Nucleus accumbens (tissue), 56 donors: ENCODE measurements at regions not wholly inside any gene's neighbourhood (a gene's known extent, or its start where the extent isn't known, plus 50 kb on each side); places are given as distances from the start of the nearest gene placed in this dataset.
"Not testable (repeated sequence)": the region's sequence is repeated elsewhere in the genome, so short reads cannot be mapped to it uniquely, and the experiment has no call there.

Experiments used
- DNase-seq, 56 donors: peaks; one replicate each; lab custom pipeline; 2025; lab: John Stamatoyannopoulos, UW

DNA sequence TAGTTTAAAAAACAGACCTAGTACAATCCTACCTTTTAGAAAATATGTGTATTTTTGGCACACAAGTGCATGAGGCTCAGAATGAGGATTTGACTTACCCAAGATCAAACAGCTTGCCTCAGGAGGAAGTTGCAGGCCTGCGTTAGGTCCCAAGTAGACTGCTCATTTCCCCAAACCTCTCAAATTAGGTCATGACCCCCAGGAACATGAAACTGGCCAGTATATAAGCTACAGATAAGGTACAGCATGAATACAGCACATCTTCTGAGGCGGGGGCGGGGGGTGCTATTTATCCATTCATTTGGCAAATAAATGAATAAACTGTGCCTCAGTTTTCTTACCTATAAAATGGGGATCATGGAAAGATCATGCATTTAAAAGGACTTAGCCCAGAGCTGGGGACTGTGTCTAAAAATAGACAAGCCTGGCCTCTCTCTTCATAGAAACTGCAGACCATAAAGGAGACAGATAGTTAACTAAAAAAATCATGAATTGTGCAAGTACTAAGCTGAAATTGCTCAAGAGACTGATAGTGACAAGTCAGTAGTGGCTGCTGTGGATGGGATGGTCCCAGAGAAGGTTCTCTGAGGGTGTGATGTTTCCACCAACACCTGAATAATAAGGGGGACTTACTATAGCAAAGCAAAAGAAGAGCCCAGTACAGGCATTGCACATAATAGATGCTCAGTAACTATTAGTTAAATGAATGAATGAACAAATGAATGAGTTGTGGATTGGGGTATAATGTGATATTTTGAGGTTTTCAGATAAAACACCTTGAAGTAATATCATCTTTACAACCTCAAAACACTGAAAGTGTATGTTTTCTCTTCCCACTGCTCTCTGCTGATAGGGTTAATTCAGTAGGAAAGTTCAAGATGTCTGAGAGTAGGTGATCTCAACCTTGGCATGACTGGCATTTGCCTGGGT lies 258.5 kb upstream of the PROK2 start:
- no peak for DNase-seq

DNA sequence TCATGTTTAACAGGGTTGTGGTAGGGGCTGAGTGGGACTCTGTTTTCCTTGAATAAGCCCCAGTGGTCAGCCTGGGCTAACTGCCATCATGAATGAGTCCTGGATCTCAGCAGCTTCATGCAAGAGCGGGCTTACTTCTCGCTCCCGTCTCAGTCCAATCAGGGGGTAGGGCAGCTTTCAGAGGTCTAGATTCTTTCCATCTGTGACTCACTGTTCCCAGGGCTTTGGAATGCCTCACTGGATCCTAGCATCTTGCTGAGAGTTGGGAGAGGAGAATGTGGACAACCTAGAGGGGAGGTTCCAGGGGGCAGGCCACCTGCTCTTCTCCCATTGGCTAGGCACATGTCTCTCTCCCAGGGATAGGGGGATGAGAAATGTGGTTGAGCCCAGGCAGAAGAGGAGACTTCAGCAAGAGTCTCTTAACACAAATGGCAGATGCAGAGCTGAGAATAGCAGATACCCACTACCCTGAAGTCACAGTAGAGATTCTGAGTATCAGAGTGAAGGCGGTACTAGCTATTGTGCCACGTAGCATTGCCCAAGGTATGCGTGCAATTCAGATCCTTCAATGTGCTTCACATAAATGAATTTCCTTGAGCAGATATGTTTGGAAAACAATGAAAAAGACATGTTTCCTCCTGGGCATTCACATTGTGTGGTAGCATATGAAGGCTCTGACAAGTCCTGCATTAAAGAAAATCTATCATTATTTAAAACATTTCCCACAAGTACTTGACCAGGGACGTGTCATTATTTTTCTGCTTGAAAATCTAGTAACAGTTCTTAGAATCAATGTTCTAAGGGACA lies 257.7 kb upstream of the PROK2 start:
- DNase-seq: no peak

DNA sequence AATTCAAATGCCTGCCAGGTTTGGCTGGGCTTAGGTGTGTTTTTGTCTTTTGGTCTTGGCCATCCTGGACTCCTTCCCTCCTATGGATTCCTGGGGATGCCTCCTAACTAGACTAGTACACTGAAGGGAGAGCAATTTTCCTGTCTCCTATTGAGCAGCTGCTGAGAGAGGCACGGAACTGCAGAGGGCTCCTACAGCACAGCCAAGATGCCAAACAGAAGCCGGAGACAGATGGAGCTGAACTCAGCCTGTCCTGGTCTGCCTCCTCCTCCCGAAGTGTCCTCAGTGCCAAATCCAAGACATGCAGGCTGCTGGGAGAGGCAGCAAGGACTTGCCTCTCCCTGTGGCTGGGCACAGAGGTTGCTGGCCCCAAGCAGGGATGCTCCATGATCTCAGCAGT lies 256.6 kb upstream of the PROK2 start:
- peak in 45 of 56 donors; percentile 3 to 72 (median 27) for DNase-seq

DNA sequence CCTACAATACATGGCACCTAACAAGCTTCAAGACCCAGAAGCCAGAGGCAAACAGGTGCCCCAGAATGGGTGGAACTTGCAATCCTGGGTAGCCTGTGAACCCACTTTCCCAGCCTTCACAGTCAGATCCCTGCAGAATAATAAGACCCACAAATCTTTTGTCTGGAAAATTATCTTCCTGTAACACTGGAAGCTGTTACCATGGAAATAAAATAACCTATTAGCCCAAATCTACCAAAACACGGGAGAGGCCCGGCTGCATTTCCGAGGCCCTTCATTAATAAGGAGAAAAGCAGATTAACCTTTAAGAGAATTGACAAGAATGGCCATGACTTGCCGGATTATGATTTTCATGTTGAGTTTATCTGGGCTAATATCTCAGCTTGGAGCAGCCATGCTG lies 256.1 kb upstream of the PROK2 start:
- peak in 1 of 56 donors; percentile 41 for DNase-seq

DNA sequence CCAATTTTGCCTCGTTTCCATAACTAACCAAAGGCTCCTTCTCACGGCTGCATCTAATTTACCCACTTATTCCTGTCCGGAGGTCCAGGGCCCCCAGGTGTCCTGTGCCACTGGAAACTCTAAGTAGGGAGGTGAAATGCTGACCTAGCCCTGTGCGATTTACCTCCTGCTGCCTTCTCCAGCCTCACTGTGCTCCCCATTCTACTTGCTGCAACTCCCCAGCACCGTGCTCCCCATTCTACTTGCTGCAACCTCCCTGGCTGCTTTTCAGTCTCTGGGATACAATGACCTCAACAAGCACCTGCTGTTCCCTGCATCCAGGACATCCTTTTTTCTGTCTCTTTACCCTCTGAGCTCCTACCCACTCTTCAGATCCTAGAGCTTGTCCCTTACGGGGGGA lies 254.7 kb upstream of the PROK2 start:
- DNase-seq: no peak

DNA sequence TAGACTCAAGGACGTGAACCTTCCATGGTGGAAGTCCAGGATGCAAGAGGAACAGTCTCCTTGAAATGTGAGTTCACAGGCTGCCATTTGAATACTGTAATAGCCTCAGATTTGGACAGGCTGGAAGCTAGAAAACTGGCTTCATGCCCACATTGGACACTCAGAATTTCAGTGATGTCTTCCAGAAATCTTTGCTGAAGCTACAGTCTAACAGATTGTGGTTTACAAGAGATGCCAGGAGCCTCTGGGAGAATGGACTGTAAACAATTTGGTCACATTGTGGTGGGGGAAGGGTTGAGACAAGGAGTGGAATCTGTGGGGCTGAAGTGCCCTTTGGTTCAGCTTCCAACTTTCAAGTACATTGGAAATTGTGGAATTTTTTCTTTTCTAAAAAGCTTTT lies 252.0 kb upstream of the PROK2 start:
- DNase-seq: no peak

DNA sequence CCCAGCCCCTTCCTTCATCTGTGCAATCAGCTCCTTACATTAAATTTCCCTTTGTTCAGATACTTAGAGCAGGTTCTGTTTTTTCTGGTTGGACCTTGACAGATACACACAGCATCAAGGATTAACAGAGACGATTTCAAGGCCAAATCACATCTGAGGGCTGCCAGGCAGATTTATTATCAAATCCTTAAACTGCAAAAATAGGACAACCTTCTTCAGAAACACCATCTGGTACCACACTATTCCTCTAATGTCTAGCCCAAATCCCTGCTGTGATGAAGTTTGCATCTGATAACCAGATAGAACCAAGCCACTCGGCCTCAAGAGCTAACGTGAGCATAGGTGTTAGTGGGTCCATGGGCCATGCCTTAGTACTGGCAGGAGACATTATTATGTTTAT lies 250.7 kb upstream of the PROK2 start:
- DNase-seq: no peak

DNA sequence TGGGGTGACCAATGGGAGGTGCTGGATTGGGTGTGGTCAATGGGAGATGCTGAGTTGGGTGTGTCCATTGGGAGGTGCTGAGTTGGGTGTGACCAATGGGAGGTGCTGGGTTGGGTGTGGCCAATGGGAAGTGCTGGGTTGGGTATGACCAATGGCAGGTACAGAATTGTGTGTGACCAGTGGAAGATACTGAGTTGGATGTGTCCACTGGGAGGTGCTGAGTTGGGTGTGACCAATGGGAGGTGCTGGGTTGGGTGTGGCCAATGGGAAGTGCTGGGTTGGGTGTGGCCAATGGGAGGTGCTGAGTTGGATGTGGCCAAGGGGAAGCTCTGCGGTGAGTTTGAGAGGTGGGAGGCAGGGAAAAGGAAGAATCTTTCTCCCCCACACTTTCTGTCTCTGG lies 250.0 kb upstream of the PROK2 start:
- DNase-seq: no peak

DNA sequence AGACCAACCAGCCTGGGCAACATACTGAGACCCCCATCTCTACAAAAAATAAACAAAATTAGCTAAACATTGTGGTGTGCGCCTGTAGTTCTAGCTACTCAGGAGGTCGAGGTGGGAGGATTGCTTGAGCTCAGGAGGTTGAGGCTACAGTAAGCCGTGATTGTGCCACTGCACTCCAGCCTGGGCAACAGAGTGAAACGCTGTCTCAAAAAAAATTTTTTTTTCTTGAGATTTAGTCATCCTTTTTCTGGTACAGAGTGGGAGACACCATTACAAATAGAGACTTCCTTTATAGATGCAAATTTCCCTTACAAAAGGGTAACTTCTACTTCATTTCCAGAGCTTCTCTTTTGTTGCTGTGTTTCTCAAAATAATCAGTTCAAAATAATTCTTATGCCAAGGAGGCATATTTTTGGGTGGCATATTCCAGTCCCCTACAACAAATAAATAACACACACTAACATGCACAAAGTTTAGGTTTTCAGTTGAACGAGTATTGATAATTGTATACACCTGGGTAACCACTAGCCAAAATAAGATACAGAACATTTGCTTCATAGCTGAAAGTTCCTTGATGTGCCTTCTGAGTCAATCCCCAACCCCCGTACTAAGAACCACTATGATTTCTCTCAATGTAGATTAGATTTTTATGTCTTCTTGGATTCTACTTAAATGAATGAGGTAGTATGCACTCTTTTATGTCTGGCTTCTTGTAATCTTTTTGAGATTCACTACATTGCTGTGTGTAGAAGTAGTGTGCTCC lies 248.9 kb upstream of the PROK2 start:
- no peak for DNase-seq

DNA sequence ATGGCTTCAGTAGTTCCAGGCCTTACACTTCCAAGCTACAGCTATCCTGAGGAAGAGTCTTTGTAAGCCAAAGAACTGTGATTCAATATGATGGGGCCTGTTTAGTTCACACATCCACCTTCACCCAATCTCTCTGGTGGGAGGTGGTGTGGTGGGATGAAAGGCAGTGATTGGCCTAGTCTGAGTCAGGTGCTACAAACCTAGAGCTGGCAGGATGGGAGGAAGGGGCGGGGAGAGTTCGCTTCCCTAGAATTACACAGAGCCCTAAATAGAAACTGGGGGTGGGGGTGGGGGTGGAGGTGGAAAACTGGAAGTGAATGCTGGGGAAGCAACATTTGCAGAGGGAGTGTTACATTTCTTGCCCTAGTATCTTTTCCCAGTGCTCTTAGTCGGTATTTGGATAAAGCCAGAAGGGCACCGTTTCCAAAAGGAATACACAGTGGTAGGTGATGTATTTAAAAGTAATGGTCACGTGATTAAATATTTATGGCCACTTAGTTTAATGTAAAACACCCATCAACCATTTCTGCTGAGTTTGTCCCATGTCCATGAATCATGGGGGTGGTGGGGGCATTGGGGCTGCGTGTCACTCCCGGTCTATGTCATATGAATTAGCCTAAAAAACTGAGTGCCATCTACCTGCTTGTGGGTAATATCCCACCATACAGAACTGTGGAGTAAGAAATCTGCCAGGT lies 247.6 kb upstream of the PROK2 start:
- peak in 37 of 56 donors; percentile 9 to 81 (median 46) for DNase-seq

DNA sequence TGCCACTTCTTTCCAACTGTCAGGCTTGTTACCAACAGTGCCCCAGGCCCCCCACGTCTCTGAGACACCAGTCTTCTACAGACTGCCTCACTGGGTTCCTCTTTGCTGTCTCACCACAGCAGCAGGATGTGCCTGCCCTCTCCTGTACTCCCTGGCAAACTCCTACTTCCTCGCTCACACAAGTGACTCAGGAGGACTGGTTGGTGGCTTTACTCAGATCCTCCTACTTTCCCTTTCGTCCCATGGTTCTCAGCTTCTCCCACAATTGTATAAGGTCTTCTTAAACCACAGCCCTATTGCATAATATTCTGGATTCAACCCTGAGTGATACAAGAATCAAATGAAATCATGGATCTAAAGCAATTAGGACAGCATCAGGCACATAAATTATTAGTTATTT lies 246.6 kb upstream of the PROK2 start:
- DNase-seq: peak in 9 of 56 donors; percentile 4 to 28 (median 7)

DNA sequence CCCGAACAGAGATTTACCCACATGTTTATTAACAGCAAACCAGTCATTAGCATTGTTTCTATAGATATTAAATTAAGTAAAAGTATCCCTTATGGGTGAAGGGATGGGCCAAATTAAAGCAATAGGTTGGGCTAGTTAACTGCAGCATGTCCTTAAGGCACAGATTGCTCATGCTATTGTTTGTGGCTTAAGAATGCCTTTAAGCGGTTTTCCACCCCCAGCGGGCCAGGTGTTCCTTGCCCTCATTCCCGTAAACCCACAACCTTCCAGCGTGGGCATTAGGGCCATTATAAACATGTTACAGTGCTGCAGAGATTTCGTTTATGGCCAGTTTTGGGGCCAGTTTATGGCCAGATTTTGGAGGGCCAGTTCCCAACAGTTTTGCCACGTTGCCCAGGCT lies 245.3 kb upstream of the PROK2 start:
- not testable (repeated sequence) for DNase-seq

DNA sequence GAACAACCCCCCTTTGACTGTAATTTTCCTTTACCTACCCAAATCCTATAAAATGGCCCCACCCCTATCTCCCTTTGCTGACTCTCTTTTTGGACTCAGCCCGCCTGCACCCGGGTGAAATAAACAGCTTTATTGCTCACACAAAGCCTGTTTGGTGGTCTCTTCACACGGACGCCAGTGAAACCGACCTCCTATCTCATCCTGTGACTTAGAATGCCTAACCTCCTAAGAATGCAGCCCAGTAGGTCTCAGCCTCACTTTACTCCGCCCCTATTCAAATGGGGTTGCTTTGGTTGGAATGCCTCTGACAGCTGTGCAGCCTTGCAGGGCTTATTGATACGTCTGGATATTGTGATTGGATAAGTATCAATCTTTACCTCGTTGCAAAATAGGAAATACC lies 243.8 kb upstream of the PROK2 start:
- DNase-seq: not testable (repeated sequence)

DNA sequence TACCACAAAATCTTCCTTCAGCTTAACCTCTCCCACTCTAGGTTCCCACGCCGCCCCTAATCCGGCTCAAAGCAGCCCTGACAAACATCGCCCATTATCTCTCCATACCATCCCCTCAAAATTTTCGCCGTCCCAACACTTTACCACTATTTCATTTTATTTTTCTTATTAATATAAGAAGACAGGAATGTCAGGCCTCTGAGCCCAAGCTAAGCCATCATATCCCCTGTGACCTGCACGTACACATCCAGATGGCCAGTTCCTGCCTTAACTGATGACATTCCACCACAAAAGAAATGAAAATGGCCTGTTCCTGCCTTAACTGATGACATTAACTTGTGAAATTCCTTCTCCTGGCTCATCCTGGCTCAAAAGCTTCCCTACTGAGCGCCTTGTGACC lies 243.4 kb upstream of the PROK2 start:
- not testable (repeated sequence) for DNase-seq

DNA sequence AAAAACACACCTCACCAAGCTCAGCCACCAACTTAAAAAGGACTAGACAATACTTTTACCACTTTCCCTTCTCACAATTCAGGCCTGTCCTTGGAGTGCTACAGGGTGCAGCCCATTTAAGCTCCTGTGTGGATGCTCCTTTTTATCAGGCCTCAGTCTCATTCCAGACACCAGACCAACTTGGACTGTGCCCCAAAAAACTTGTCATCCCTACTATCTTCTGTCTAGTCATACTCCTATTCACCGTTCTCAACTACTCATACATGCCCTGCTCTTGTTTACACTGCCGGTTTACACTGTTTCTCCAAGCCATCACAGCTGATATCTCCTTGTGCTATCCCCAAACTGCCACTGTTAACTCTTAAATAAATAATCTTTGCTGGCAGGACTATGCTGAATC lies 242.8 kb upstream of the PROK2 start:
- DNase-seq: not testable (repeated sequence)

DNA sequence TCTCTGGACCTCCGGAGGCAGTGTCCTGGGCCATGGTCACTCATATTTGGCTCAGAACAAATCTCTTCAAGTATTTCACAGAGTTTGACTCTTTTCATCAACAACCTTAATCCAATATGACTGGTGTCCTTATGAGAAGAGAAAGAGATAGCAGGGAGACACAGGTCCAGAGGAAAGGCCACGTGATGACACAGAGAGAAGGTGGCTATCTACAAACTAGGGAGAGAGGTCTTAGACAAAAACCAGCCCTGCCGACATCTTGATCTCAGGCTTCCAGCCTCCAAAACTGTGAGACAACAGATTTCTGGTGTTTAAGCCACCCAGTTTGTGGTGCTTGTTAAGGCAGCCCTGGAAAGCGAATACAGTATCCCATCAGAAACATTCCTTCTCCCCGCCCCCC lies 237.1 kb upstream of the PROK2 start:
- DNase-seq: no peak

DNA sequence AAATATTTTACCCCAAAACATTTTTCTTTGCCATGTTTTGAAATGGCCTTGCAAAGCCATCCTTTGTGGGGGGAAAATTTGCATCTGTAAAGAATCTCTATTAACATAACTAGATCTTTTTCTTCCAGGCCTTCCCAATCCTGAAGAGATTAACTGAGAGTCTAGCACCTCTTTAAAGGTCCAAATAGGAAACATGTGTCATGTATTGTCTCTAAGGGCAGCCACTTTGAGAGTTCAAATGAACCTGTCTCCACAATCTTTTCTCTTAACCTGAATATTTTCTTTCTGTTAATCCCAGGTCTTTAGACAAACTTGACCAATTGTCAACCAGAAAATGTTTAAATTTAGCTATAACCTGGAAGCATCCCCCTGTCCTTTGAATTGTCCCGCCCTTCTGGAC lies 236.6 kb upstream of the PROK2 start:
- no peak for DNase-seq

DNA sequence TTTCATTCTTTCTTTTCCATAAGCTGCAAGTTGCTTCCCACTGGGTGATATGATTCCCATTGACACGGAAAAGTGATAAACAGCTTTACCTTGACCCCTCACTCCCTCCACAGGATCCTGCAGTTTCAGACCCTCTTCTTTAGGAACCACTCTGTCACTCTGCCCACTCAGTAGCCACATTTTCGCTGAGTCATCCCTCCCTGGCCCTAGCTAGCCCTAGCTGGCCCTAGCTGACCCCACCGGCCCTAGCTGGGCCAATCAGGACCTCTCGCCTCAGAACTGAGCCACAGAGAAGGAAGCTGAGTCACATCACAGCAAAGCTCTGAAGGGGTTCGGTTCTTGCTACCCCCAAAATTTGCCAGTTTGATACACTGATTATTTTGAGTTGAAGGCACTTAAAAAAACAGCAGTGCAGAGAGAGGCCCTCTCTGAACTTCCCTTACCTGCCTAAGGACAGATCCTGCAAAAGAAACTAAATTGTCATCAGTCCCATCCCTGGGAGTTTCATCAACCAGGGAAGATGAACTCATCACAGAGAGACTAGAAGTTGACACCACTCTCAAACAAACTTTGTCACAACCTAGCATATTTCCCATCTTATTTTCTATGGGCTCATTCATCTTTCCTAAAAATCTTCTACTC lies 233.5 kb upstream of the PROK2 start:
- no peak for DNase-seq

DNA sequence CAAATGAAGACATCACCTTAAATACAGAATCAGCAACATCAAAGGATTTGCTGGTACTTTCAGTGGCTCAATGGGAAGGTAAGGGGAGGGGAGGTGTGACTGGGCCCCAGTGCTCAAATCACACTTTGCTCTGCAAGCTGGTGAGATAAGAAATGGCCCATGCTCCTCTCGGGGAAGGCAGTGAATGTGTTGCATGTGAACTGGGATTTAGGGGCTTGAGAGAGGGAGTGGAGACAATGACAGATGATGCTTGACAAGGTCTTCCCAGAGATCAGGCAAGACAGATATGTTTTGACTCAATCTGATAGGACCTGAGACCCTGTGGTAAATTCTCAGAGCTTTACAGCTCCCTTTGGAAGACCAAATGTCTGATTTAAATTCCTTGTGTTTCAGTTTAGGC lies 233.0 kb upstream of the PROK2 start:
- DNase-seq: no peak

DNA sequence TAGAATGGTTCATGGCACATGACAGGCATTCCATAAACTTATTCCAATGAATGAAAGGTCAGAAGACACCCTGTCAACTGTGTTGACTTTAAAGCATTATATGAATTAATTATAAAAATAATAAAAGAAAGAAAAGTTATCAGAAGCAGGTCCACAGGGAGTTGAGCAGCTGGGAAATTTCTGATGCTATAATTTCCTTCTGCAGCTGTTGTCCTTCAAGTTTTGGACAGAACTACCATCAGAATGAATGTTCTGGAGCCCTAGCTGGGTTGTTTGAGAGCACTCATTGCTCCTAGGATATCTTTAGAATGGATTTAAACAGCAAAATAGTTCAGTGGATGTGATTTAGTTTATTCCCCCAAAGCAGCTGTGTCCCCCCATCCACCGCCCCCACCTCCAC lies 232.4 kb upstream of the PROK2 start:
- DNase-seq: no peak
